ENCODE measurements at regions not wholly inside any gene's neighbourhood (a gene's known extent, or its start where the extent isn't known, plus 50 kb on each side); places are given as distances from the start of the nearest gene placed in this dataset.

GRCh38 chr5:125926172-125926571, 497.0 kb upstream of the GRAMD2B start:
- Histone ChIP-seq H3K27me3 (ENCODE audit: low read depth) (no peaks in the 10 kb centered on the region), H3K4me3 (no peak overlapping the region), H3K9me3 (no peaks in the 10 kb centered on the region), H3K36me3 (no peaks in the 10 kb centered on the region), H3K27ac (no peak overlapping the region), H3K4me1 (no peaks in the 10 kb centered on the region)
- intact Hi-C loops (cut with DNase I): no loop called here
- TF ChIP-seq, protein P1, sequence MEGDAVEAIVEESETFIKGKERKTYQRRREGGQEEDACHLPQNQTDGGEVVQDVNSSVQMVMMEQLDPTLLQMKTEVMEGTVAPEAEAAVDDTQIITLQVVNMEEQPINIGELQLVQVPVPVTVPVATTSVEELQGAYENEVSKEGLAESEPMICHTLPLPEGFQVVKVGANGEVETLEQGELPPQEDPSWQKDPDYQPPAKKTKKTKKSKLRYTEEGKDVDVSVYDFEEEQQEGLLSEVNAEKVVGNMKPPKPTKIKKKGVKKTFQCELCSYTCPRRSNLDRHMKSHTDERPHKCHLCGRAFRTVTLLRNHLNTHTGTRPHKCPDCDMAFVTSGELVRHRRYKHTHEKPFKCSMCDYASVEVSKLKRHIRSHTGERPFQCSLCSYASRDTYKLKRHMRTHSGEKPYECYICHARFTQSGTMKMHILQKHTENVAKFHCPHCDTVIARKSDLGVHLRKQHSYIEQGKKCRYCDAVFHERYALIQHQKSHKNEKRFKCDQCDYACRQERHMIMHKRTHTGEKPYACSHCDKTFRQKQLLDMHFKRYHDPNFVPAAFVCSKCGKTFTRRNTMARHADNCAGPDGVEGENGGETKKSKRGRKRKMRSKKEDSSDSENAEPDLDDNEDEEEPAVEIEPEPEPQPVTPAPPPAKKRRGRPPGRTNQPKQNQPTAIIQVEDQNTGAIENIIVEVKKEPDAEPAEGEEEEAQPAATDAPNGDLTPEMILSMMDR (IDR thresholded peaks at IDR 0.05): no peak
- DNase-seq (no peak), ATAC-seq (no peak)

- Histone ChIP-seq H3K4me1 (no peaks in the 10 kb centered on the region), H3K36me3 (no peaks in the 10 kb centered on the region), H3K4me3 (no peak overlapping the region), H3K27ac (no peak overlapping the region), H3K27me3 (ENCODE audit: low read depth) (no peaks in the 10 kb centered on the region), H3K9me3 (no peaks in the 10 kb centered on the region)
- intact Hi-C loops (cut with DNase I): no loop called here
- no peak for DNase-seq
- no peak for ATAC-seq
- TF ChIP-seq, protein P1 (IDR thresholded peaks at IDR 0.05): no peak
Observed at GRCh38 chr5:125928663-125929062, 494.5 kb upstream of the GRAMD2B start.

GRCh38 chr5:125950012-125950615, 473.1 kb upstream of the GRAMD2B start:
- ATAC-seq (no peak), DNase-seq (no peak)
- Histone ChIP-seq H3K27me3 (ENCODE audit: low read depth) (no peaks in the 10 kb centered on the region), H3K4me1 (no peaks in the 10 kb centered on the region), H3K9me3 (no peaks in the 10 kb centered on the region), H3K4me3 (no peak overlapping the region), H3K27ac (no peak overlapping the region), H3K36me3 (no peaks in the 10 kb centered on the region)
- TF ChIP-seq, protein P1 (IDR thresholded peaks at IDR 0.05): no peak
- intact Hi-C loops (cut with DNase I): no loop called here

- H3K9me3 ChIP-seq: no peaks in the 10 kb centered on the region
- H3K27ac ChIP-seq: no peak overlapping the region
- H3K4me1 ChIP-seq: no peaks in the 10 kb centered on the region
- H3K27me3 ChIP-seq (ENCODE audit: low read depth): no peaks in the 10 kb centered on the region
- H3K36me3 ChIP-seq: no peaks in the 10 kb centered on the region
- DNase-seq (no peak), ATAC-seq (no peak)
- TF ChIP-seq, protein P1 (IDR thresholded peaks at IDR 0.05): no peak
- intact Hi-C loops (cut with DNase I): no loop called here
- H3K4me3 ChIP-seq: no peak overlapping the region
Observed at GRCh38 chr5:125961150-125961549, 462.1 kb upstream of the GRAMD2B start.

DNA sequence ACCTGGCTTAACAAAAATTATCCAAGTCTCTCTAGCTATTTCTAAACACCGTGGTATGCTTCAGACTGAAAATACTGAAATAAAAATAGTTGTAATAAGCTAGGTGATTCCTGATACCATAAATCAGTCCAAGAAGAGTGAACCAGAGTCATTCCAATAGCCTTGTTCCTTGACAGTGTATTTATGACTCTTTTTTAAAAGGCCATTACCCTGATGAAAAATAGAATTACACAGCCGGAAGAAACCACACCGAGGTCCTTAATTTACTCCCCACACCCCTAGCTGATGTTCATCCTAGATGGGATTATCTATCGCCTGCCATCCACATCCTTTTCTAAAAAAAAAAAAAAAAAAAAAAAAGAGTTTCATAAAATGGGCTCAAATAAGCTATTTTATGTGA, 457.6 kb upstream of the GRAMD2B start:
- TF ChIP-seq, protein P1 (IDR thresholded peaks at IDR 0.05): no peak
- Histone ChIP-seq H3K27ac (no peak overlapping the region), H3K27me3 (ENCODE audit: low read depth) (no peaks in the 10 kb centered on the region), H3K36me3 (no peaks in the 10 kb centered on the region), H3K4me1 (no peaks in the 10 kb centered on the region), H3K9me3 (no peaks in the 10 kb centered on the region), H3K4me3 (no peak overlapping the region)
- ATAC-seq (no peak), DNase-seq (no peak)
- intact Hi-C loops (cut with DNase I): no loop called here
